ENCODE measurements at regions not wholly inside any gene's neighbourhood (a gene's known extent, or its start where the extent isn't known, plus 50 kb on each side); places are given as distances from the start of the nearest gene placed in this dataset.
"Not testable (repeated sequence)": the region's sequence is repeated elsewhere in the genome, so short reads cannot be mapped to it uniquely, and the experiment has no call there.

DNA sequence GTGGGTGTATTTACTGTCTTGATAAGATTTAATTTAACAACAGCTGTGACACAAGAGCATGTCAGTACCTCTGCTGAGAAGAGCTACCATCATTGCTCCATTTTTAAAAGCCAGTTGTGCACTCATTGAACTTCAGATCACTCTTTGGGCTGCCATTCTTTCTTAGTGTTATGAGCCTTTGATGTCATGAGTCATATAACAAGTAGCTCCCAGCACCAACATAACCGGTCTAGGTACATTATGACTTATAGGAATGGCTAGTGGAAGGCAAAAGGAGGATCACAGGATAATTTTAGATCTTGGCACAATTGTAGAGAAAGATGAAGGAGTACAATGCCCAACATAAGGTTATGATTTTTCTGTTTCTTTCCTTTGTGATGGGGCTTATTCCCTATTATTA is 170.8 kb upstream of the FBN2 start:
- ChIA-PET CTCF (no interaction called here), POLR2A (no interaction called here)
- H3K9me3 ChIP-seq (ENCODE audit: low read length): no peaks in the 10 kb centered on the region
- no peak for DNase-seq
- Mint-ChIP-seq H3K36me3 (no peaks in the 10 kb centered on the region), H3K4me3 (no peak overlapping the region), H3K27ac (no peak overlapping the region), H3K27me3 (peaks cover 0 to 2% of the 10 kb centered on the region in 2 donors), H3K4me1 (no peaks in the 10 kb centered on the region), H3K9me3 (peaks cover 0 to 4% (median 2%) of the 10 kb centered on the region in 5 donors)
- H3K4me1 ChIP-seq (ENCODE audit: insufficient read depth, low read length): no peaks in the 10 kb centered on the region
- no peaks in the 10 kb centered on the region for H3K36me3 ChIP-seq (ENCODE audit: insufficient read depth, low read length)
- no peak overlapping the region for H3K27ac ChIP-seq (ENCODE audit: low read depth, low read length)
- H3K27me3 ChIP-seq (ENCODE audit: insufficient read depth, low read length, poor library complexity, severe bottlenecking): no peaks in the 10 kb centered on the region
- no peak overlapping the region for H3K4me3 ChIP-seq (ENCODE audit: low read length)

DNA sequence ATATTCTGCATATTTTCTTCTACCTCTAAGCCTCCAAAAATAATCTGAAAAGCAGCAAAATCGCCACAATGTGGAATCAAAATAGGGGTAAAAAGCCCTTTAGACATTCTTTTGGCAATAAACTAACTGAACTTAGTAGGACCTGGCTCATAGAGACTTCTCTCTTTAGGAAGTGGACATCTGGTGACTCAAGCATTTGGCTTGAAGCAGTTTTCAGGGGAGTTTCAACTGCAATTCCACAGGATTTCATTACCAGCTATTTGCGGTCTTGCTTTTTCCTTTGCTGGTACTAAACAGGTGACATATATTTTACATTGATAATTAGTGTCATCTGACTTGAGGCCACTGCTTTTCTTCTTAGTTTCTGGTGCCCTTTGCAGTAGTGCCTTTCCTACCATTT is 173.2 kb upstream of the FBN2 start:
- no peaks in the 10 kb centered on the region for H3K4me1 ChIP-seq (ENCODE audit: insufficient read depth, low read length)
- no peaks in the 10 kb centered on the region for H3K36me3 ChIP-seq (ENCODE audit: insufficient read depth, low read length)
- POLR2A ChIA-PET: no interaction called here
- H3K27me3 Mint-ChIP-seq: peaks cover 0 to 2% of the 10 kb centered on the region in 2 donors
- no peak overlapping the region for H3K4me3 Mint-ChIP-seq
- DNase-seq: no peak
- H3K27me3 ChIP-seq (ENCODE audit: insufficient read depth, low read length, poor library complexity, severe bottlenecking): no peaks in the 10 kb centered on the region
- no peak overlapping the region for H3K4me3 ChIP-seq (ENCODE audit: low read length)
- H3K9me3 Mint-ChIP-seq: peaks cover 0 to 4% (median 2%) of the 10 kb centered on the region in 5 donors
- no peaks in the 10 kb centered on the region for H3K4me1 Mint-ChIP-seq
- no peaks in the 10 kb centered on the region for H3K9me3 ChIP-seq (ENCODE audit: low read length)
- H3K36me3 Mint-ChIP-seq: no peaks in the 10 kb centered on the region
- CTCF ChIA-PET: no interaction called here
- no peak overlapping the region for H3K27ac ChIP-seq (ENCODE audit: low read depth, low read length)
- no peak overlapping the region for H3K27ac Mint-ChIP-seq

DNA sequence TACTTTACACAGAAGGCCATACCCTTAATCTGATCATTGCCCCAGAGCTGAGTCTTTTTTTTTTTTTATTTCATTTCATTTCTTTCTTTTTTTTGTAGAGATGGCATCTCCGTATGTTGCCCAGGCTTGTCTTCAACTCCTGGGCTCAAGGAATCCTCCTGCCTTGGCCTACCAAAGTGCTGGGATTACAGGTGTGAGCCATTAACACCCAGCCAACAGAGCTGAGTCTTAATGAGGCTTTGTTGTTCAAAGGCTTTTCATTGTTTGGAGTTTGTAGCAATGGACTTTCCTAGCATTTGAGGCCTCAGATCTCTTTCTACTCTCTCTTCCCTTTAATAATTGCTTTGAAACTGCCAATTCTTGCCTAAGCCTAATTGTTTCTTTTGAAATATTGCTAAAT is 176.5 kb upstream of the FBN2 start:
- POLR2A ChIA-PET: no interaction called here
- H3K36me3 Mint-ChIP-seq: no peaks in the 10 kb centered on the region
- H3K27ac Mint-ChIP-seq: no peak overlapping the region
- Histone ChIP-seq H3K27ac (ENCODE audit: low read depth, low read length) (no peak overlapping the region), H3K27me3 (ENCODE audit: insufficient read depth, low read length, poor library complexity, severe bottlenecking) (no peaks in the 10 kb centered on the region), H3K36me3 (ENCODE audit: insufficient read depth, low read length) (no peaks in the 10 kb centered on the region), H3K4me3 (ENCODE audit: low read length) (no peak overlapping the region), H3K9me3 (ENCODE audit: low read length) (no peaks in the 10 kb centered on the region), H3K4me1 (ENCODE audit: insufficient read depth, low read length) (no peaks in the 10 kb centered on the region)
- CTCF ChIA-PET: no interaction called here
- no peaks in the 10 kb centered on the region for H3K4me1 Mint-ChIP-seq
- peaks cover 0 to 4% (median 0%) of the 10 kb centered on the region in 5 donors for H3K9me3 Mint-ChIP-seq
- H3K27me3 Mint-ChIP-seq: peaks cover 0 to 4% of the 10 kb centered on the region in 2 donors
- DNase-seq: no peak
- no peak overlapping the region for H3K4me3 Mint-ChIP-seq

DNA sequence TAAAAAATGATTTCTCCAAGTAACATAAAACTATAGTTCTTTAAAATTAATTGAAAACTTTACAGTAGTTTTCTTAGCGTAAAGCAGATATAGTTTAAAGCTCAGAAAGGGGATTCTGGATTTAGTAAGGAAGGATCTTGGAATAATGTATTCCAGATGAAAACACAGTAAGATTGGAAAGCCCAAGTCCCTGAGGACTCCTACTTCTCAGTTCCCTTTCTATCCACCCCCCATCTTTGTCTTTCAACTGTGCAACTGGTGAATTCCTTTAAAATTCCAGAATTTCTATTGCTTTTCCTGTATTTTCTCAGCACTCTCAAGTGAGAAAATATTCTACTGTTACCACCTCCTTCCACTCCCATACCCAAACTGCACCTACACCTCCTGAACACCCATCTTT is 184.5 kb upstream of the FBN2 start:
- Mint-ChIP-seq H3K4me3 (no peak overlapping the region), H3K36me3 (no peaks in the 10 kb centered on the region), H3K4me1 (no peaks in the 10 kb centered on the region), H3K9me3 (peaks cover 0 to 7% (median 0%) of the 10 kb centered on the region in 5 donors), H3K27ac (no peak overlapping the region), H3K27me3 (peaks cover 0 to 4% of the 10 kb centered on the region in 2 donors)
- Histone ChIP-seq H3K27ac (ENCODE audit: low read depth, low read length) (no peak overlapping the region), H3K4me1 (ENCODE audit: insufficient read depth, low read length) (no peaks in the 10 kb centered on the region), H3K9me3 (ENCODE audit: low read length) (no peaks in the 10 kb centered on the region), H3K27me3 (ENCODE audit: insufficient read depth, low read length, poor library complexity, severe bottlenecking) (no peaks in the 10 kb centered on the region), H3K36me3 (ENCODE audit: insufficient read depth, low read length) (no peaks in the 10 kb centered on the region), H3K4me3 (ENCODE audit: low read length) (no peak overlapping the region)
- CTCF ChIA-PET: no interaction called here
- no peak for DNase-seq
- POLR2A ChIA-PET: no interaction called here

DNA sequence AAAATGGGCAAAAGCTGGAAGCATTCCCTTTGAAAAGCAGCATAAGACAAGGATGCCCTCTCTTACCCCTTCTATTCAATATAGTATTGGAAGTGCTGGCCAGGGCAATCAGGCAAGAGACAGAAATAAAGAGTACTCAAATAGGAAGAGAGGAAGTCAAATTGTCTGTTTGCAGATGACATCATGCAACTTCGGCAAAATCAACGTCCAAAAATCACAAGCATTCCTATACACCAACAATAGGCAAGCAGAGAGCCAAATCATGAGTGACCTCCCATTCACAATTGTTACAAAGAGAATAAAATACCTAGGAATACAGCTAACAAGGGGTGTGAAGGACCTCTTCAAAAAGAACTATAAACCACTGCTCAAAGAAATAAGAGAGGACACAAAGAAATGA is 192.0 kb upstream of the FBN2 start:
- not testable (repeated sequence) for H3K4me1 Mint-ChIP-seq; H3K27ac ChIP-seq (ENCODE audit: low read depth, low read length); H3K36me3 Mint-ChIP-seq

DNA sequence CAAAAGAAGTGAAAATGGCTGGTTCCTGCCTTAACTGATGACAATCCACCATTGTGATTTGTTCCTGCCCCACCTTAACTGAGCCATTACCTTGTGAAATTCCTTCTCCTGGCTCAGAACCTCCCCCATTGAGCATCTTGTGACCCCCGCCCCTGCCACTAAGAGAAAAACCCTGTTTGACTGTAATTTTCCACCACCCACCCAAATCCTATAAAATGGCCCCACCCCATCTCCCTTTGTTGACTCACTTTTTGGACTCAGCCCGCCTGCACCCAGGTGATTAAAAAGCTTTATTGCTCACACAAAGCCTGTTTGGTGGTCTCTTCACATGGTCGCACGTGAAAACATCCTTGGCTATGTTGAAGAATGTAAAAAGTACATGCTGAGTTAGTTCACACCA is 197.6 kb upstream of the FBN2 start:
- H3K27ac Mint-ChIP-seq; H3K4me3 Mint-ChIP-seq; H3K4me1 ChIP-seq (ENCODE audit: insufficient read depth, low read length); H3K27me3 ChIP-seq (ENCODE audit: insufficient read depth, low read length, poor library complexity, severe bottlenecking); DNase-seq; H3K9me3 Mint-ChIP-seq; CTCF ChIA-PET; POLR2A ChIA-PET; H3K36me3 ChIP-seq (ENCODE audit: insufficient read depth, low read length); H3K4me3 ChIP-seq (ENCODE audit: low read length); H3K36me3 Mint-ChIP-seq; H3K27ac ChIP-seq (ENCODE audit: low read depth, low read length); H3K9me3 ChIP-seq (ENCODE audit: low read length); H3K4me1 Mint-ChIP-seq; H3K27me3 Mint-ChIP-seq: not testable (repeated sequence)

More for the DNA sequence above, 192.0 kb upstream of the FBN2 start:
- H3K36me3 ChIP-seq (ENCODE audit: insufficient read depth, low read length); H3K9me3 ChIP-seq (ENCODE audit: low read length); H3K4me3 ChIP-seq (ENCODE audit: low read length); H3K4me1 ChIP-seq (ENCODE audit: insufficient read depth, low read length); DNase-seq; H3K27me3 Mint-ChIP-seq; H3K4me3 Mint-ChIP-seq; H3K27me3 ChIP-seq (ENCODE audit: insufficient read depth, low read length, poor library complexity, severe bottlenecking); H3K27ac Mint-ChIP-seq; POLR2A ChIA-PET; H3K9me3 Mint-ChIP-seq; CTCF ChIA-PET: not testable (repeated sequence)

DNA sequence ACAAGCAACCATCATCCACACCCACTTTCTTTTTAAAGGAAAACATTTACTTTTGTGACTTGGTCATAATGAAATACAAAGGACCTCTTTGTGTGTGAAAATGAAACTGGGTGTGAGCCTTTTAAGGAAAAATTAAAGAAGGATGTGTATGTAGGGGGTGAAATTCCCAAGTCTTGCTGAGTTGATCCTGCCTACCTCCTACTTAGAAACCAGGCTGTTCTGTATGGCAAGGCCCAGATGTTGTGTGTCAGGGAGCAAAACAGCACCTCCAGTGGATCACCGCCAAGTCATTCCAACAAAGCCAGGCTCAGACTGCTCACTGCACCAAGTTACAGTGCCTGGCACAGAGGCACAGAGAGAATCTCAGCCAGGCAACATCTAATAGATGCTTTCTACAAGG is 198.5 kb upstream of the FBN2 start:
- Mint-ChIP-seq H3K4me3 (no peak overlapping the region), H3K36me3 (no peaks in the 10 kb centered on the region), H3K27me3 (no peaks in the 10 kb centered on the region), H3K4me1 (no peaks in the 10 kb centered on the region), H3K27ac (no peak overlapping the region), H3K9me3 (peaks cover 0 to 5% (median 0%) of the 10 kb centered on the region in 5 donors)
- H3K36me3 ChIP-seq (ENCODE audit: insufficient read depth, low read length): no peaks in the 10 kb centered on the region
- no peaks in the 10 kb centered on the region for H3K4me1 ChIP-seq (ENCODE audit: insufficient read depth, low read length)
- no peak overlapping the region for H3K27ac ChIP-seq (ENCODE audit: low read depth, low read length)
- no peaks in the 10 kb centered on the region for H3K27me3 ChIP-seq (ENCODE audit: insufficient read depth, low read length, poor library complexity, severe bottlenecking)
- no peaks in the 10 kb centered on the region for H3K9me3 ChIP-seq (ENCODE audit: low read length)
- ChIA-PET POLR2A (no interaction called here), CTCF (no interaction called here)
- no peak for DNase-seq
- H3K4me3 ChIP-seq (ENCODE audit: low read length): no peak overlapping the region

DNA sequence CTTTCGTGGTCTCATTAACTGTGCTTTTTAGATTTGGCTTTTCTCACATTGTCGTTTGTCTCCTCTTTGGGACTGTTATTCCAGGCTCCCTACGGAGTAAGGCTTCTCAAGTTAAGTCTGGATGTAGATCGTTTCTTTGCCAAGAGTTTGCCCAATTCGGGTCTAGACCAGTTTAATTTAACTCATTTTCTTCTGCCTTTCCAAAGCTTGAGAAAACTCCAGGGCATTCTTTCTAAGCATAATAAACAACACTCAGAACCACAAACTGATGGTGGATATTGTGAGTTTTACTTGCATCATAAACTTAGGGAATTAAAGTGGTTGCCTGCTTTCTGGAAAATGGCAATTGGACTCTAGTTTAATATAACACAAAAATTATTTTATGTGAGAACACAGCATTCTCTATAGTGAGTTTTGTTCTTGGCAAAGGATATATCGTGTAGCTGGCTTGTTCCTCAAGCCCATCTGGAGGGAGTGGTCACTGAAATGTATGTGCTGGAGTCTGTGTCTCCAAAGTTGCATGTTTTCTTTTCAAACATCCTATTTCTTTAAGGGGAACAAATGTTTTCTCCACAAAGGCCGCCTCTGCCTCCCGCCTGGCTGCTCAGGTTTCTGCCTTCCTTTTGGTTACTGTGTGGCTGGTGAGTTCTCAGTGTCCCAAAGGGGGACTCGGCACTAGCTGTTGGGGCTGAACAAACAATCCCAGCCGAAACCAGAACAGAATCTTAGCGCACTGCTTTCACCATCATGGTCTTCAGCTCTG is 211.3 kb upstream of the FBN2 start:
- Histone ChIP-seq H3K9me3 (ENCODE audit: low read length) (no peaks in the 10 kb centered on the region), H3K27me3 (ENCODE audit: insufficient read depth, low read length, poor library complexity, severe bottlenecking) (no peaks in the 10 kb centered on the region), H3K4me3 (ENCODE audit: low read length) (no peak overlapping the region), H3K4me1 (ENCODE audit: insufficient read depth, low read length) (no peaks in the 10 kb centered on the region), H3K36me3 (ENCODE audit: insufficient read depth, low read length) (no peaks in the 10 kb centered on the region), H3K27ac (ENCODE audit: low read depth, low read length) (no peak overlapping the region)
- no peak for DNase-seq
- POLR2A ChIA-PET: no interaction called here
- H3K27me3 Mint-ChIP-seq: peaks cover 0 to 2% of the 10 kb centered on the region in 2 donors
- no peaks in the 10 kb centered on the region for H3K36me3 Mint-ChIP-seq
- H3K4me3 Mint-ChIP-seq: no peak overlapping the region
- no peak overlapping the region for H3K27ac Mint-ChIP-seq
- no peaks in the 10 kb centered on the region for H3K4me1 Mint-ChIP-seq
- CTCF ChIA-PET: no interaction called here
- H3K9me3 Mint-ChIP-seq: peaks cover 0 to 3% (median 0%) of the 10 kb centered on the region in 5 donors

DNA sequence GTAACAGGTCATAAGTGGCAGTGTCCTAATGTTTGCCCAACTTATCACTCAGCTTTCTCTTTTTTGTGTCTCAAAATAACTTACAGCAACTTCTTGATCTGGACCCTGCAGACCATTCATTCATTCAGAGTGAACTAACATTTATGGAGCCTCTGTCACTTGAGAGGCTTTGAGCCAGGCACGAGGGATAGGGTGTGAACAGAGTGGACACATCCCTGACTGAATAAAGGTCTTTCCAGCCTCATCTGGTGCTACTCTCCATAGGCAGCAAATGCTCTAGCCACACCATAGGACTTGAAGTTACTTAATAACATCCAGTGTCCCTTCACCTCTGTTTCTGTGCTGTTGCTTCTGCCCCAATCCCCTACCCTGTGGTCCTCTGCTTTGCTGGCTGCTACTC is 212.1 kb upstream of the FBN2 start:
- ChIA-PET POLR2A (no interaction called here), CTCF (no interaction called here)
- no peaks in the 10 kb centered on the region for H3K9me3 ChIP-seq (ENCODE audit: low read length)
- H3K27ac ChIP-seq (ENCODE audit: low read depth, low read length): no peak overlapping the region
- DNase-seq: no peak
- no peaks in the 10 kb centered on the region for H3K4me1 Mint-ChIP-seq
- no peaks in the 10 kb centered on the region for H3K36me3 Mint-ChIP-seq
- H3K36me3 ChIP-seq (ENCODE audit: insufficient read depth, low read length): no peaks in the 10 kb centered on the region
- no peaks in the 10 kb centered on the region for H3K4me1 ChIP-seq (ENCODE audit: insufficient read depth, low read length)
- peaks cover 0 to 2% of the 10 kb centered on the region in 2 donors for H3K27me3 Mint-ChIP-seq
- no peak overlapping the region for H3K4me3 Mint-ChIP-seq
- H3K27me3 ChIP-seq (ENCODE audit: insufficient read depth, low read length, poor library complexity, severe bottlenecking): no peaks in the 10 kb centered on the region
- H3K27ac Mint-ChIP-seq: no peak overlapping the region
- no peak overlapping the region for H3K4me3 ChIP-seq (ENCODE audit: low read length)
- H3K9me3 Mint-ChIP-seq: peaks cover 0 to 2% (median 0%) of the 10 kb centered on the region in 5 donors
